ENCODE measurements at regions not wholly inside any gene's neighbourhood (a gene's known extent, or its start where the extent isn't known, plus 50 kb on each side); places are given as distances from the start of the nearest gene placed in this dataset.
A peak's percentile ranks its signal among the peaks of the same experiment; 100 is the strongest.

DNA sequence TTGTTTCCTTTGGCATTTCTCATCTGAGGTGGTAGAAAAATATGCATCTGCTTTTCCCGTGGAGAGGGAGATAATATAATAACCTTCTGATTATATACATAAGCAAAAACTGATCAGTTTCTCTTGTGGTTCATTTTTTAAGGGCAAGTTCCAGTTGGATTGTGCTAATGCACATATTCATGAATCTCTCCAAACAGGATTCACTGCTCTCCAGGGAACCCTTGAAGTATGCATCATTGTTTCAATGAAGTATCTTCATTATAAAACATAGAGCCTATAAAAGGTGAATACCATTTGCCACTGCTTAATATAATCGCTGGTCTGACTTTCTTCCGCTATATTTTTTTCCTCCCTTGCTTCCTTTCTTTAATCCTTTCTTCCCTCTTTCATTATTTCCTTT, 384.7 kb downstream of the FIGN start:
- H3K4me3 Mint-ChIP-seq (ENCODE audit: unreplicated experiment): no peak overlapping the region
- H3K4me1 Mint-ChIP-seq (ENCODE audit: unreplicated experiment): peaks cover 15% of the 10 kb centered on the region
- no peak for DNase-seq (ENCODE audit: low spot score)
- TF ChIP-seq, protein P1, sequence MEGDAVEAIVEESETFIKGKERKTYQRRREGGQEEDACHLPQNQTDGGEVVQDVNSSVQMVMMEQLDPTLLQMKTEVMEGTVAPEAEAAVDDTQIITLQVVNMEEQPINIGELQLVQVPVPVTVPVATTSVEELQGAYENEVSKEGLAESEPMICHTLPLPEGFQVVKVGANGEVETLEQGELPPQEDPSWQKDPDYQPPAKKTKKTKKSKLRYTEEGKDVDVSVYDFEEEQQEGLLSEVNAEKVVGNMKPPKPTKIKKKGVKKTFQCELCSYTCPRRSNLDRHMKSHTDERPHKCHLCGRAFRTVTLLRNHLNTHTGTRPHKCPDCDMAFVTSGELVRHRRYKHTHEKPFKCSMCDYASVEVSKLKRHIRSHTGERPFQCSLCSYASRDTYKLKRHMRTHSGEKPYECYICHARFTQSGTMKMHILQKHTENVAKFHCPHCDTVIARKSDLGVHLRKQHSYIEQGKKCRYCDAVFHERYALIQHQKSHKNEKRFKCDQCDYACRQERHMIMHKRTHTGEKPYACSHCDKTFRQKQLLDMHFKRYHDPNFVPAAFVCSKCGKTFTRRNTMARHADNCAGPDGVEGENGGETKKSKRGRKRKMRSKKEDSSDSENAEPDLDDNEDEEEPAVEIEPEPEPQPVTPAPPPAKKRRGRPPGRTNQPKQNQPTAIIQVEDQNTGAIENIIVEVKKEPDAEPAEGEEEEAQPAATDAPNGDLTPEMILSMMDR (IDR thresholded peaks at IDR 0.05; ENCODE audit: unreplicated experiment): no peak
- no peaks in the 10 kb centered on the region for H3K27me3 Mint-ChIP-seq (ENCODE audit: unreplicated experiment)
- no peaks in the 10 kb centered on the region for H3K9me3 Mint-ChIP-seq (ENCODE audit: unreplicated experiment)
- no peaks in the 10 kb centered on the region for H3K36me3 Mint-ChIP-seq (ENCODE audit: low read depth, unreplicated experiment)
- H3K27ac Mint-ChIP-seq (ENCODE audit: unreplicated experiment): no peak overlapping the region

DNA sequence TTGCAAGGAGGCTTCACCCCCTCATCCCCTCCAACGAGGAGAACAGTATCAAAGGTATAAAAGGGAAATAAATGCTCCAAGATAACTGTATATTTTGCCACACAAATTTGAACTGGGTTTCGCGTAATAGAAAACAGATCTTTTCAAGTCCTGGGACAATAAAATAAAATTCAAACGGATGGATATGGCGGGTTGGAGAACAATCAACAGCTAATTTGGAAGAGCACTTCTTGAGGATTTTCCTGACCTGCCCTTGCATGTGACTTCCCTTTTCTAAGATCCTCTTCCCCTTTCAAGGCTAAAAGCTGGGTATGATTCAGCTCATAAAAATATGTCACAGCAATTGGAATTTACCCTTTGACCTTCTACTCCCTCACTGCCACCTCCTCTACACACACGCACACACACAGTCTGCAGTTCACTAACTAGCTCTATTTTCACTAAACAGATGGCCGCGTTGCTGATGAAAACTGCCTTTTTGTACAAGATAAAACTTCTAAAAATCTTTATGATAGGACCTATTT, 386.9 kb downstream of the FIGN start:
- DNase-seq (ENCODE audit: low spot score): peak; percentile 7
- H3K4me1 Mint-ChIP-seq (ENCODE audit: unreplicated experiment): peaks cover 15% of the 10 kb centered on the region

DNA sequence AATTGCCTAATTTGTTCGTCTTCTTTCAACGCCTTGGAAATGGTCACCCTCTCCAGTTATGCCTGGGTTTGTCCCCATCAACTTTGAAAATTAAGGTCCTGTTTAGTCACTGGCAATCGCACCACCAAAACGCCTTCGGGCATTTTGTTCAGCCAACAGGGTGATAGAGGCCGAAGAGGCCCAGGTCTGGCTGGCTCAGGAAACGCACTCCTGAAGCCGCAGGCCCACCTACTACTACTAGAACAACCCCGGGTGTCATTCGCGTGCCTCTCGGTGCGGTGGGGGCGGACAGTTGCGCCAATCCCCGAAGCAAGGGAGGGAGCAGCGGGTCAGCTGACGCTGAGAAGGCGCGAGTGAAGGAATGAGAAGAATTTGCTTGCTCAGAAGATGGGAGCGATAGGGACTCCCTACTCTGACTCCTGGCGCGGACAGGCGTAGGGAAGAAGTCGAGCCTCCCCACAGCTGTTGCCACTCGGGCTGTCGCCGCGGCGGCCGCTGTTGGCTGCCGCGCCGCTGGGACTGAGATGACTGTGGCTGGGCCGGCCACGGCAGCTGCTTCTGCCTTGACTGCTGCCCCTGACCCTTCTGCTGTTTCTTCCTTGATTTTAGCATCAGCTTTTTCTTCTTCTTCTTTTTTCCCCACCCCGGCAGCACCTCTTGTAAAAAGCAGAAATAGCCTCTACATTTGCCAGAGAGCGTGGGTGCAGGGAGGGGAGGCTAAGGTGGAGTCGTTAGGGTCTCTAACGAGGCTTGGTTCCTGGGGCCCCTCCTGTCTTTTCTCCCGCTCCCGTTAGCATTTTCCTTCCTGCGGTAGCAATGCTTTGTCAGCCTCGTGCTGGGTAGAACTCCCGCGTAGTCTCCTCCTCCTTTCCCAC, 387.6 kb downstream of the FIGN start:
- Mint-ChIP-seq H3K9me3 (ENCODE audit: unreplicated experiment) (no peaks in the 10 kb centered on the region), H3K4me1 (ENCODE audit: unreplicated experiment) (peaks cover 15% of the 10 kb centered on the region), H3K4me3 (ENCODE audit: unreplicated experiment) (peak overlapping the region; percentile 77), H3K36me3 (ENCODE audit: low read depth, unreplicated experiment) (no peaks in the 10 kb centered on the region), H3K27ac (ENCODE audit: unreplicated experiment) (peak overlapping the region; percentile 92), H3K27me3 (ENCODE audit: unreplicated experiment) (no peaks in the 10 kb centered on the region)
- TF ChIP-seq, protein P1 (IDR thresholded peaks at IDR 0.05; ENCODE audit: unreplicated experiment): no peak
- peak; percentile 66 for DNase-seq (ENCODE audit: low spot score)

More for the DNA sequence above, 386.9 kb downstream of the FIGN start:
- TF ChIP-seq, protein P1 (IDR thresholded peaks at IDR 0.05; ENCODE audit: unreplicated experiment): no peak
- Mint-ChIP-seq H3K4me3 (ENCODE audit: unreplicated experiment) (peak overlapping the region; percentile 77), H3K9me3 (ENCODE audit: unreplicated experiment) (no peaks in the 10 kb centered on the region), H3K27me3 (ENCODE audit: unreplicated experiment) (no peaks in the 10 kb centered on the region), H3K27ac (ENCODE audit: unreplicated experiment) (peak overlapping the region; percentile 92), H3K36me3 (ENCODE audit: low read depth, unreplicated experiment) (no peaks in the 10 kb centered on the region)

DNA sequence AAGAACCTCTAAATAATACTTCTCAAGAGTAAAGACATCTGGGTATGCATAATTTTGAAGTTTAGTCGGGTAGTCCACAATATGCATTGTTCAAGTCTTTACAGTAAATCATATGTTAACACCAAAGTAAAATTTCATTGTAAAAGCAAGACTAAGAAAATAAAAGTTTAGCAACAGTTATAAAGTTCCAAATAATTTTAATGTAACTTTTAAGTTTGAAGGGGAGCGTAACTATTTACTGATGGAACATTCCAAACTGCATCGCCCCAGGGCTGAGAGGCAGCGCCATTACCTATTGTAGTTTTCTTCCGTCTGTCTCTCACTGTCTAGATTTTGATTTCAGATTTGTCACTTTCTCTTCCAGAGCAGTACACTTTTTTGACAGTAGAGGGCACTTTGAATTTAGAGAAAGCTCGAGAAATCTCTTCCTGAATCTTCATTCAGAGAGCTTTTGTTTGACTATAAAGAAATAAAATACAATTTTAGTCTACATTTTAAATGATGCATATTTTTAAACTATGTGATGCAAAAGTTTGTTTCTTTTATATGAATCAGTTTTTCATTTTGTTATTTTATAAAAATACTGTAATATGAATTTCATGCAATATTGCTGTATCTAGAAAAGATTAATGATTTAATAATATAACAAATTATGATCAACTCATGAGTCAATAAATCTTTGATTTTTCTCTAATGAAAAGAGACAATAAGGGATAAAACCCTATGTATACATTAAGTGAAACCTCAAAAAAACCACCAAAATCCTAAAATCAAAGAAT, 389.8 kb downstream of the FIGN start:
- Mint-ChIP-seq H3K27me3 (ENCODE audit: unreplicated experiment) (no peaks in the 10 kb centered on the region), H3K27ac (ENCODE audit: unreplicated experiment) (no peak overlapping the region), H3K4me1 (ENCODE audit: unreplicated experiment) (peaks cover 23% of the 10 kb centered on the region), H3K36me3 (ENCODE audit: low read depth, unreplicated experiment) (no peaks in the 10 kb centered on the region), H3K4me3 (ENCODE audit: unreplicated experiment) (no peak overlapping the region), H3K9me3 (ENCODE audit: unreplicated experiment) (no peaks in the 10 kb centered on the region)
- peak; percentile 46 for DNase-seq (ENCODE audit: low spot score)
- TF ChIP-seq, protein P1 (IDR thresholded peaks at IDR 0.05; ENCODE audit: unreplicated experiment): peak; percentile 94
